ENCODE measurements at regions not wholly inside any gene's neighbourhood (a gene's known extent, or its start where the extent isn't known, plus 50 kb on each side); places are given as distances from the start of the nearest gene placed in this dataset.
"Not testable (repeated sequence)": the region's sequence is repeated elsewhere in the genome, so short reads cannot be mapped to it uniquely, and the experiment has no call there.

- peak; percentile 12 for DNase-seq
Measured at GRCh38 chr10:20489961-20490360, 407.1 kb downstream of the NEBL start.

- DNase-seq: no peak
Measured at GRCh38 chr10:20486791-20487190, 410.3 kb downstream of the NEBL start.

GRCh38 chr10:20485554-20485953 lies 411.6 kb downstream of the NEBL start:
- DNase-seq: no peak

- DNase-seq: no peak
Measured at GRCh38 chr10:20481054-20481453, 416.1 kb downstream of the NEBL start.

GRCh38 chr10:20480575-20480974 lies 416.5 kb downstream of the NEBL start:
- DNase-seq: not testable (repeated sequence)

GRCh38 chr10:20474064-20474463 lies 423.0 kb downstream of the NEBL start:
- DNase-seq: no peak

DNA sequence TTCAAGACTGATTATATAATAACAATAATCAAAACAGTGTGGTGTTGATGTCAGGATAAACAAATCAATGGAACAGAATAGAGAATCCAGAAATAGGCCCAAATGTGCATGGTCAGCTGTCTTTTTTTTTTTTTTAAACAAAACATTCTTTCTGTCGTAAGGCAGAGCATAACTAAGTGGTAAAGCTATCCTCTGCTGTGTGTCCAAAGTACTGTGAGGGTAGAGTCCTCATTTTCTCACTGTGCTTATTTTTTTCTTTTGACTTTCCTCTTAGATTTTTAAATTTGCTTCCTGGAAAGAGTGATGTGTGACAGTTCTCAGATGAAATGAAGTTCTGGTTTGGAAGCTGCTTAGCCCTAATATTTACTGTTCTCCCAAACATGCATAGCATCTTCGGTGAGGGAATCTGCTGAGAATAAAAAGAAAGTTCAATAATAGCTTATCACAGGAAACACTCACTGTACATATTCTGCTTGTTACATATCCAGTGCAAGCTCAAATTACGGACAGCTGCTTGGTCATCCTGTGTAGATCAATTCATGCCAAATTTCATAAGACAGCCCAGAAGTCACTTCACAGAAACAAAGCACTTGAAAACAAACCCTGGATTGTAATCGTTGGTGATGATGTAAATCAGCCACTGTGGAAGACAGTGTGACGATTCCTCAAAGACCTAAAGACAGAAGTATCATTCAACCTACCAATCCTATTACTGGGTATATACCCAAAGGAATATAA lies 423.9 kb downstream of the NEBL start:
- peak; percentile 4 for DNase-seq

GRCh38 chr10:20466731-20467130 lies 430.4 kb downstream of the NEBL start:
- peak; percentile 52 for DNase-seq

- DNase-seq: no peak
Measured at GRCh38 chr10:20457649-20458048, 439.5 kb downstream of the NEBL start.

DNA sequence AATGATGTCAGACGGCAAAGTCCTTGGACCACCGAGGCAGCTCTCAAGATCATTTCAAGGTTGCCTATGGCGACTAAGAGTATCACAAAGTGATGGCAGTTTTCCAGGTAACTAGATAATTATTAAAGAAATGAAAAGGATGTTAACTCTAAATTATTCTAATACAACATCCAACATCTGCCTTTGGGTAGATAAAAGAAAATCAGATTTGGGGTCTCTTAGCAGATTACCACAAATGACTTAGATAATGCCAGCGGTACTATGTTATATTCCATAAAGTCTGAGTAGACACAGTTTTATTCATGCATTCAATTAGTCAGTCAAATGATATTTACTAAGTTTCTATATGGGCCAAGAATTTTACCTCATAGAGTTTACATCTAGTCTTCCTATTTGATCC lies 441.3 kb downstream of the NEBL start:
- DNase-seq: no peak

DNA sequence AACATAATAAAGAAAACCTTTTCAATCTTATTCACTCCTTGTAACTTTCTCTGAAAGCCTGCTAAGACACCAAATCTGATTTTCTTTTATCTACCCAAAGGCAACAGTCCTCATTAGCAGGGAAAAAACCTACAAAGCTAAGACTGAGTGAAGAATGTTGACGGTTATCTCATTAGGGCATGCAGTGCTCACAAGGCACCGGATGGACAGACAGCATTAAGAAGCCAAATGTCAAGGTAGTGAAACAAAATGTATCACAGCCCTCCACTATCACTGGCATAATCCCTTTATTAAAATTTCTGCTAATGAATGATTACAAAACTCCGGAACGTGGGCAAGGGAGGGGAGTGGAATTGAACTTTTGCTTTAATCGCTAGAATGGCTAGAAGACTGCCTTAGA lies 442.8 kb downstream of the NEBL start:
- DNase-seq: no peak

GRCh38 chr10:20446561-20447193 lies 450.4 kb downstream of the NEBL start:
- DNase-seq: no peak

DNA sequence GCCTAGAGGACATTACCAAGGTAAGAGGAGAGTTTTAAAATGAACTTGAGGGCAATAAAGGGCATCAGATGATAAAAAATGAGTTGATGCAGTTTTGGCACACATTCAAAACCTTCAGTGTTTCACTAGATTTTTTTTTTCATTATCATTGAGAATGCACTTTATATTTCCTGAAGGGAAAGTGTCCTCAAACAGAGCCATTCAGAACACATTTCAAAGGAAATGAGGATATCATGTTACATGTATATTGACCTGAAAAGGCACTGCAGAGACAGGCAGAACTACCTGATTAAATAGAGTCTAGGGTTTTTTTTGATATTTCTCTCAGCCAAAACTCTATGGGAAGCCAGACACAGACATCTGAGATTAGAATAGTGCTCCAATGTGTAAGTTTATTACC lies 454.0 kb downstream of the NEBL start:
- DNase-seq: no peak

- no peak for DNase-seq
Measured at GRCh38 chr10:20429742-20430141, 467.4 kb downstream of the NEBL start.

- no peak for DNase-seq
Measured at GRCh38 chr10:20427821-20428220, 469.3 kb downstream of the NEBL start.

GRCh38 chr10:20418286-20418685 lies 478.8 kb downstream of the NEBL start:
- DNase-seq: no peak

DNA sequence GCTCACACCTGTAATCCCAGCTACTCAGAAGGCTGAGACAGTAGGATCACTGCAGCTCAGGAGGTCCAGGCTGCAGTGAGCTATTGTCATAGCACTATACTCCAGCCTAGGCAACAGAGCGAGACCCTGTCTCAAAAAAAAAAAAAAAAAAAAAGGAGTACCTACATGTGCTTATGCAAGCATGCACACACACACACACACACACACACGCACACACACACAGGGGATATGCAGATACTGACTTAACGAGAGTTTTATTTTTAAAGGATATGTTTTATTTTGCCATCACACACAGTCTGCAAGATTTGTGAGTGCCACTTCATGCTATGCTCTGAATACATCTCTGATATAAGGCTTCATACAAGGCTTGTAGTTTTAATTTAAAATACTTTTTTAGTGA lies 479.3 kb downstream of the NEBL start:
- no peak for DNase-seq

GRCh38 chr10:20415684-20416083 lies 481.4 kb downstream of the NEBL start:
- DNase-seq: no peak

- no peak for DNase-seq
Measured at GRCh38 chr10:20407357-20407756, 489.8 kb downstream of the NEBL start.

GRCh38 chr10:20406281-20407104 lies 490.6 kb downstream of the NEBL start:
- DNase-seq: no peak

DNA sequence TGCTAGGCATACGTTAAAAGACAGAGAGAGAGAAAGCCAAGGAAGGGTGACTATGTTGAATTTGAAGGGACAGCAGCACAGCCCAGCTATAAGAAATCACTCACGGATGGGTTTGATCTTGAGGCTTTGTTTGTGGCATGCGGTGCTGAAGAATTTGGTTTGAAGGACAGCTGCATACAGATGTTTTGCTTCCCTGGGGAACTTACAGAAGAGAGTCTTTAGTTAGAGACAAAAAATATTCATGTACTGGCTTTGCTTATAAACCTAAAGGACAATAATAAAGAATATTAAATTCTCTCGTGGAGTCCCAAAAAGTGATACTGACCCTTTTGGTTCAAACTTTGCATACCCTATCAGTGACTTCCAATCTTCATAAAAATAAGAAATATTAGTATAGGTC lies 491.4 kb downstream of the NEBL start:
- no peak for DNase-seq

GRCh38 chr10:20405050-20405449 lies 492.1 kb downstream of the NEBL start:
- no peak for DNase-seq

DNA sequence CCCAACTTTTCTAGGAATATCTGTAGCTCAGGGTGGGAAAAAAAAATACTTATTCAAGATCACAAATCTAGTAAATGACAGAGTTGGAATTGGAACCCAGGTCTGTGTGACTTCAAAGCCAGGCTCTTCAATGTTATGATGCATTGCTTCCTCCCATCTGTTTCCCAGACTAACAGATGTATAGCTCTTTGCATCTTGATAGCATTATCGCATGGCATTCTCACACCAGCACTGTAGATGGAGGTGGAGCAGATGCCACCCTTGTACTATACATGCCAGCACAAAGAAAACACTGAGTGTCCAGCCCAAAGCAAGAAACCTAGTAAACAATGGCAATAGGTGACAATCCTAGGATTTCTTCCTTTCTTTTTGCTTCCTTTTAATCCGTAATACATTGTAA lies 497.3 kb downstream of the NEBL start:
- no peak for DNase-seq

DNA sequence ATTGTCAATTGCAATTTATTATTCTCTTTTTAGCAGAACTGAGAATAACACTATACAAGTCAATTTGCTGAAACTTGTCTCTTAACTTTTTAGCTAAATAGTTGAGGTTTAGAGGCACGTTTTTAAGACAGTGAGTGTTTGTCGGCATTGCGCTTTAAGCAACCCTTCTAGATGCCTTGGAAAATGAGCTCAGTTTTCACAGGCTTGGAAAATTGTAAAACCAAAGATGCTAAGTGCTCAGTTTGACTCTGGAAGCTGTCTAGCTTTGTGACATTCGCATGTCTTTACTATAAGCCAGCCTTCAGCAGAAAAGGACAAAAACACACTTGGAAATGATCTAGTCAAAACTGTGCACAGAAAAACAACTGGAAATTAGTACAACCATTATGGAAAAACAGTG lies 500.4 kb downstream of the NEBL start:
- no peak for DNase-seq

All from fibroblast of skin of abdomen (primary cell).